ENCODE measurements at regions not wholly inside any gene's neighbourhood (a gene's known extent, or its start where the extent isn't known, plus 50 kb on each side); places are given as distances from the start of the nearest gene placed in this dataset.

DNA sequence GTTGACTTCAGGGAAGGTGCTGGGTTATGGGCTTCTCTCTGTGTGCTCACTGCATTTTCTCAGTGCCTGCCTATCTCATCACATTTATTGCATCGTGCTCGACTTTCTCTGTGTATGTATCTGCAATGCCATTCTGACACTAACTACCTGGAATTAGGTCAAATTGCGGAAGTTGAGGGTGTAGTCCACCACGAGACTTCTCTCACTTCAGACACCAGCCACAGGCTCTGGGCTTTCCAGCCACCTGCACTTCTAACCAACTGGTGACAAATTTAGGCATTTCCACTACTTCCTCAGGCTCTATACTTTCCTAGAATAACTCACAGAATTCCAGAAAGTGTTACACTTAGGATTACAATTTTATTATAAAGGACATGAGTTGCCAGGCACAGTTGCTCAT, 188.6 kb upstream of the ZNF608 start (continued):
- TF ChIP-seq FOS (IDR thresholded peaks at IDR 0.05; ENCODE audit: borderline replicate concordance, extremely low read depth, insufficient read length) (no peak), PAX5 (IDR thresholded peaks at IDR 0.05; ENCODE audit: borderline replicate concordance, low read depth, low read length) (peak; percentile 68), NR2C1 (IDR thresholded peaks at IDR 0.05) (no peak), SMAD1 (IDR thresholded peaks at IDR 0.05; ENCODE audit: low read depth, partially characterized antibody) (no peak), SREBF2 (IDR thresholded peaks at IDR 0.05; ENCODE audit: low read length) (no peak), SP1 (IDR thresholded peaks at IDR 0.05; ENCODE audit: low read depth, low read length) (no peak), RUNX3 (IDR thresholded peaks at IDR 0.05; ENCODE audit: low read length) (peak; percentile 95), CHD1 (IDR thresholded peaks at IDR 0.05; ENCODE audit: low read depth, low read length) (no peak), MTA2 (IDR thresholded peaks at IDR 0.05; ENCODE audit: low read depth) (peak; percentile 88), USF1 (IDR thresholded peaks at IDR 0.05; ENCODE audit: borderline replicate concordance, extremely low read length, insufficient read depth, low read depth, low read length) (no peak), SUPT20H (IDR thresholded peaks at IDR 0.05; ENCODE audit: borderline replicate concordance, control insufficient read depth, low read depth, low read length) (no peak), POLR2AphosphoS5 (IDR thresholded peaks at IDR 0.05; ENCODE audit: low read length) (peak; percentile 22; the same call in 1 of the 2 replicates), RELA (IDR thresholded peaks at IDR 0.05; ENCODE audit: borderline replicate concordance, partially characterized antibody) (peak; percentile 50), ZNF622 (IDR thresholded peaks at IDR 0.05) (no peak), FOXM1 (IDR thresholded peaks at IDR 0.05; ENCODE audit: low read depth, low read length) (peak; percentile 97), MXI1 (IDR thresholded peaks at IDR 0.05; ENCODE audit: low read depth, low read length) (peak; percentile 39; the same call in 1 of the 2 replicates), ZBED1 (IDR thresholded peaks at IDR 0.05; ENCODE audit: borderline replicate concordance) (peak; percentile 78), RELB (IDR thresholded peaks at IDR 0.05; ENCODE audit: low read depth) (peak; percentile 85), HDGF (IDR thresholded peaks at IDR 0.05) (no peak), ZZZ3 (IDR thresholded peaks at IDR 0.05; ENCODE audit: control insufficient read depth, insufficient read length, low read depth) (no peak), RB1 (IDR thresholded peaks at IDR 0.05; ENCODE audit: borderline replicate concordance) (no peak), KLF5 (IDR thresholded peaks at IDR 0.05; ENCODE audit: partially characterized antibody) (peak; percentile 14), E2F8 (IDR thresholded peaks at IDR 0.05; ENCODE audit: low read depth, partially characterized antibody) (no peak), CREB1 (IDR thresholded peaks at IDR 0.05; ENCODE audit: low read depth) (peak; percentile 59), GABPA (IDR thresholded peaks at IDR 0.05; ENCODE audit: low read depth) (peak; percentile 52), YBX1 (IDR thresholded peaks at IDR 0.05) (no peak), BHLHE40 (IDR thresholded peaks at IDR 0.05; ENCODE audit: borderline replicate concordance in 1 of 2, low read depth in 2 of 2, low read length in 1 of 2) (peak; percentile 90 to 91), NR2F1 (conservative IDR thresholded peaks at IDR 0.05) (no peak; the same call in 1 of the 2 replicates), MAX (IDR thresholded peaks at IDR 0.05; ENCODE audit: low read depth, low read length) (no peak; the same call in 1 of the 2 replicates), MTA3 (IDR thresholded peaks at IDR 0.05; ENCODE audit: borderline replicate concordance, low read length) (no peak; the same call in 1 of the 2 replicates)

All from GM12878 (cell line).